Psoas muscle (tissue), 7 donors: ENCODE measurements at regions not wholly inside any gene's neighbourhood (a gene's known extent, or its start where the extent isn't known, plus 50 kb on each side); places are given as distances from the start of the nearest gene placed in this dataset.

Experiments
- ATAC-seq, 4 donors: fragments of 200-7000 bp; cut with Tn5 transposase; one replicate each; pipeline ENCODE4 v1.9.1; 2020; ENCODE audit warnings: moderate library complexity in 3 of 4, mild to moderate bottlenecking in 2 of 4
- DNase-seq, 2 donors: peaks; one replicate each; pipeline ENCODE4 v3.0.0-alpha.2; 2020
- H3K27ac ChIP-seq: fragments of 200-600 bp; one replicate; pipeline ENCODE4 v1.8.0; 2022
- H3K27me3 ChIP-seq, 3 donors: fragments of 200-600 bp in 1 of 3; one replicate each; pipeline versions ENCODE4 v1.6.1 to v1.8.0; 2013 to 2022; ENCODE audit warnings: low read length in 2 of 3, mild to moderate bottlenecking in 2 of 3, moderate library complexity in 1 of 3; ENCODE audit not compliant: insufficient read depth in 3 of 3
- H3K36me3 ChIP-seq, 2 donors: fragments of 200-600 bp in 1 of 2; one replicate each; pipeline versions ENCODE4 v1.6.1 to v1.8.0; 2013 to 2022; ENCODE audit warnings: low read depth in 1 of 2, mild to moderate bottlenecking in 1 of 2, moderate library complexity in 1 of 2; ENCODE audit not compliant: insufficient read depth in 1 of 2
- H3K4me1 ChIP-seq: fragments of 200-600 bp; one replicate; pipeline ENCODE4 v1.8.0; 2022
- H3K4me3 ChIP-seq: fragments of 200-600 bp; one replicate; pipeline ENCODE4 v1.8.0; 2022; ENCODE audit warnings: mild to moderate bottlenecking
- H3K9me3 ChIP-seq: fragments of 200-600 bp; one replicate; pipeline ENCODE4 v1.8.0; 2022
- WGBS, 3 donors: extraction: QIAGEN DNeasy Blood & Tissue Kit; methylation state at CpG; one replicate each; pipeline versions ENCODE4 v1.1.6 to v1.1.7; 2013; 5-methylcytosine and 5-hydroxymethylcytosine counted together
- intact Hi-C, 2 donors: fragments of 100-400 bp; cut with DNase I; formaldehyde crosslinking; loops; one replicate each; pipeline versions ENCODE4 v1.11.0 to v1.14.2; 2022
- TF ChIP-seq, protein P1 (sequence below): fragments of 200-600 bp; IDR thresholded peaks from one replicate; pipeline ENCODE4 v1.8.0; 2022; ENCODE audit warnings: antibody characterized with exemption
- donor health status: healthy with polysubstance abuse.
- donor health status: DM: no; HTN: no; CAD: no; lungs with moderate emphysema.
- donor health status: Bipolar disorder and iron deficiency.
- donor health status: healthy.
- donor health status: DM: yes; HTN: yes; CAD: no.
- donor health status: DM: no; HTN: no; CAD: no.
- donor health status: DM: yes; HTN: yes; CAD: no.

DNA sequence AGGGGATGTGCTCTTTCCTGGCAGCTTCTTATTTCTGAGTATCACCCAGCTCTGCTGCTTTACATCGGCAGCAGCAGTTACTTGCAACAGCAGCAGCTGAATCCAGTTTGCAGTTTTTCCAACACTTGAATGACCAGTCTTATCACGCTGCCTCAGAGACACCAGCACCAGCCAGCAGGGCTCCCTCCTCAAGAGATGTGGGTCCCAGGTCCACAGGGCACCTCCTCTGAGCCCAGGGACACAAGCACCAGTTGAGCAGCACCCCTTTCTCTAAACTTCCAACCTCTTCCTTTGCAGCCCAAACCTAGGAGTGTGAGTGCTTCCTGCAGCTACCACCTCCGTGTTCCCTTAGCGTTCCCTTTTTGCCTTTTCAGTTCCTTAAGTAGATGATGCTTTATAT, 50.4 kb upstream of the YPEL5 start:
- H3K4me3 ChIP-seq: no peak overlapping the region
- peaks cover 2 to 34% (median 7%) of the 10 kb centered on the region in 3 donors for H3K27me3 ChIP-seq
- TF ChIP-seq, protein P1, sequence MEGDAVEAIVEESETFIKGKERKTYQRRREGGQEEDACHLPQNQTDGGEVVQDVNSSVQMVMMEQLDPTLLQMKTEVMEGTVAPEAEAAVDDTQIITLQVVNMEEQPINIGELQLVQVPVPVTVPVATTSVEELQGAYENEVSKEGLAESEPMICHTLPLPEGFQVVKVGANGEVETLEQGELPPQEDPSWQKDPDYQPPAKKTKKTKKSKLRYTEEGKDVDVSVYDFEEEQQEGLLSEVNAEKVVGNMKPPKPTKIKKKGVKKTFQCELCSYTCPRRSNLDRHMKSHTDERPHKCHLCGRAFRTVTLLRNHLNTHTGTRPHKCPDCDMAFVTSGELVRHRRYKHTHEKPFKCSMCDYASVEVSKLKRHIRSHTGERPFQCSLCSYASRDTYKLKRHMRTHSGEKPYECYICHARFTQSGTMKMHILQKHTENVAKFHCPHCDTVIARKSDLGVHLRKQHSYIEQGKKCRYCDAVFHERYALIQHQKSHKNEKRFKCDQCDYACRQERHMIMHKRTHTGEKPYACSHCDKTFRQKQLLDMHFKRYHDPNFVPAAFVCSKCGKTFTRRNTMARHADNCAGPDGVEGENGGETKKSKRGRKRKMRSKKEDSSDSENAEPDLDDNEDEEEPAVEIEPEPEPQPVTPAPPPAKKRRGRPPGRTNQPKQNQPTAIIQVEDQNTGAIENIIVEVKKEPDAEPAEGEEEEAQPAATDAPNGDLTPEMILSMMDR: no peak
- no peaks in the 10 kb centered on the region for H3K9me3 ChIP-seq
- no peak for DNase-seq
- 55 to 65% (median 59%) methylated on average over 4 of the region's 4 CpGs for WGBS, 3 donors
- no peak overlapping the region for H3K27ac ChIP-seq
- no peaks in the 10 kb centered on the region for H3K4me1 ChIP-seq
- intact Hi-C loops: no loop called here
- no peak for ATAC-seq
- H3K36me3 ChIP-seq: no peaks in the 10 kb centered on the region
